ENCODE measurements at regions not wholly inside any gene's neighbourhood (a gene's known extent, or its start where the extent isn't known, plus 50 kb on each side); places are given as distances from the start of the nearest gene placed in this dataset.
"Not testable (repeated sequence)": the region's sequence is repeated elsewhere in the genome, so short reads cannot be mapped to it uniquely, and the experiment has no call there.

DNA sequence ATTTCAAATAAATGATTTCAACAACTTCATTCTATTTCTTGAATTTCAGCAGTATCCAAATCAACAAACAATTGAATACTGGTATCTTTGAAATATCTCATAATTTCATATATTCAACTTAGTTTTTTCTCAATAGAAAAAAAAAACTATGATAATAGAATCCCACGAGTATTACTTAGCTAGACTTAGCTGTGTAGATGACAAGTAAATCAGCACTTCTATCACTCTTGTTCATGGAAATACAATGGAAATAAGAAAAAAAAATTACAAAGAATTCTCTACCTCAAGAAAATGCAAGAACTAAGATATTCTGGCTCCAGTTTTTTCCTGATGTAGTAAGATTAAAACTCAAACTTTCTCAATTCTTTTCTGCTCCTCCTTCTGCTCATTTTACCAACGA, 256.2 kb upstream of the KYNU start:
- no peak for DNase-seq

DNA sequence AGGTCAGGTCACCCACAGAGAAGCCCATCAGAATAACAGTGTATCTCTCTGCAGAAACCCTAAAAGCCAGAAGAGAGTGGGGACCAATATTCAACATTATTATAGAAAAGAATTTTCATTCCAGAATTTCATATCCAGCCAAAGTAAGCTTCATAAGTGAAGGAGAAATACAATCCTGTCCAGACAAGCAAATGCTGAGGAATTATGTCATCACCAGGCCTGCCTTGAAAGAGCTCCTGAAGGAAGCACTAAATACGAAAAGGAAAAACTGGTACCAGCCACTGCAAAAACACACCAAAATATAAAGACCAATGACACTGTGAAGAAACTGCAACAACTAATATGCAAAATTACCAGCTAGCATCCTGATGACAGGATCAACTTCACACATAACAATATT, 260.0 kb upstream of the KYNU start:
- DNase-seq = no peak

DNA sequence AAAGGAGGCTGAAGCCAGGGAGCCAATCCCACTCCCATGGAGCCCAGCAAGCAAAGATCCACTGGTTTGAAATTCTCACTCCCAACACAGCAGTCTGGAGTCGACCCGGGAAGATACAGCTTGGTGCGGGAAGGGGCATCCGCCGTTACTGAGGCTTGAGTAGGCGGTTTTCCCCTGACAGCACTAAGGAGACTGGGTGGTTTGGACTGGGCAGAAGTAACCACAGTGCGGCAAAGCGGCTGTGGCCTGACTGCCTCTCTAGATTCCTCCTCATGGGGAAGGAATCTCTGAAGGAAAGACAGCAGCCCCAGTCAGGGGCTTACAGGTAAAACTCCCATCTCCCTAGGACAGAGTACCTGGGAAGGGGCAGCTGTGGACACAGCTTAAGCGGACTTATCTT, 261.6 kb upstream of the KYNU start:
- no peak for DNase-seq

DNA sequence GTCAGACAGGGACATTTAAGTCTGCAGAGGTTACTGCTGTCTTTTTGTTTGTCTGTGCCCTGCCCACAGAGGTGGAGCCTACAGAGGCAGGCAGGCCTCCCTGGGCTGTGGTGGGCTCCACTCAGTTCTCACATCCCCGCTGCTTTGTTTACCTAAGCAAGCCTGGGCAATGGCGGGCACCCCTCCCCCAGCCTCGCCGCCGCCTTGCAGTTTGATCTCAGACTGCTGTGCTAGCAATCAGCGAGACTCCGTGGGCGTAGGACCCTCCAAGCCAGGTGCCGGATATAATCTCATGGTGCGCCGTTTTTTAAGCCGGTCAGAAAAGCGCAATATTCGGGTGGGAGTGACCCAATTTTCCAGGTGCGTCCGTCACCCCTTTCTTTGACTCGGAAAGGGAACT, 264.3 kb upstream of the KYNU start:
- DNase-seq = not testable (repeated sequence)

DNA sequence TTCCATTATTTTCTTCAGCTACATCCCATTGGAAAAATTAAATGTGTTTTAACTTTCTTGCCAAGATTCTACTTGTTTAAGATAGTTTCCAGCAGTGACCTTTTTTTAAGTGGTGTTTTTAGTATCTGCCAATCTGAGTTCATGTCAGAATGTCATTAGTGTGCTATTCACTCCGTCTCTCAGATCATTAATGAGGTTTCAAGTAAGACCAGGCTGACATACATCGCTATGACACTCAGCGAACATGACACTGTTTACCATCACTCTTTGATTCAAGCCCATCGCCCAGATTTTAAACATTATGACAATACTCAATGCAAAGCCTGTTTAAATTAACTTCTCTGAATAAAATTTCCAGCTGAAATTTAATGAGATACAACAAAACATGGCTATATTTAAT, 272.0 kb upstream of the KYNU start:
- no peak for DNase-seq

DNA sequence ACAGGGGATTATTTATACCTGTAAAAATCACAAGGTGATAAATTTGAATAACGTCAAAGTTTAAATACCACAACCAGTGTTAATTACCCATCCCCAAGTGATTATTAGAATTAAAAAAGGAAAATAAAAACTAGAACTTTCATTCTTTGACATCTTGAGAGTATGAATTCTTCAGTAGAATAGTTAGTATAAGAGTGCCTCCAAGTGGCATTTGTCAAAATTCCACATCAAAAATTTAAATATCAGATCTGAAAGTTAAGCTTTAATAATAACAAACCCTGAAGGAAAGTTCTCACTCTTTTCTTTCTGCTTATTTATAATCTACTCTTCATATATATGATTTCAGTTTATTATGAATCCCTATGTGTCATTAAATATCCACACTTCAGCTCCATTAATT, 273.7 kb upstream of the KYNU start:
- DNase-seq = no peak

DNA sequence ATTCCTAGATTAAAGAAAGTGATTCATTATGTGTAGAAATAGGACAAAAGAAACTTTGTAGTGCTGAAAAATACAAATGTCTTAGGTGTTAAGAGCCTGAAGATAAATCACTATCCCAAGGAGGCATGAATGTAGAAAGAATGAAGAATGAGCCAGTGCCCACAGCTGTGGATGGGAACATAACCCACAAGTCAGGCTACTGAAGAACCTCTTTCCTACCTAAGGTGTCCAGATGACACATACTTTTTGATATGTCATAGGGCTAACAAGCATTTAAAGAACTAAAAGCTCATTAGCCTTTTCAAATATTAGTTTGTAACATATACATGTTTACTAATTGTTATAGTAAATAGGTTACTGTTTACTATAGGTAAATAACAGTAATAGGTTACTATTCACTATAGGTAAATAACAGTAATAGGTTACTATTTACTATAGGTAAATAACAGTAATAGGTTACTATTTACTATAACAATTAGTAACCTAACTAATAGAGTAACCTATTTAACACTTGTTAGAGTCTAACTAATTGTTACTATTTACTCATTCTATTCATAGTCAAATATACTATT, 275.0 kb upstream of the KYNU start:
- DNase-seq = no peak

DNA sequence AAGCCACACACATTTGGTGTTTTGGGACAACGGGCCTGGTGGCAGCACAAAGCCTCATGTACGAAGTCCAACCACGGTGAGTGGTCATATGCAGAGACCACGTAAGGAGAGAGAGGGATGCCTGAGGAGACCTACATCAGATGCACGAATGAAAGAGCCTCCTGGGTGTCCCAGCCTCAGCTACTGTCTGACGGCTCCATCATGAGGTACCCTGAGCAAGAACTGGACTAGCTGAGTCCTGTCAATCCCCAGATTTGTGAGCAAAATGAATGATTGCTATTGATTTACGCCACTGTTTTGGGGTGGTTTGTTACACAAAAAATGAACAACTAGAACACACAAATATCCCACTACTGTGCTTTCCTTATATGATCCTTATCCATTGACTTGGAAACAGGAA, 275.7 kb upstream of the KYNU start:
- DNase-seq = no peak

DNA sequence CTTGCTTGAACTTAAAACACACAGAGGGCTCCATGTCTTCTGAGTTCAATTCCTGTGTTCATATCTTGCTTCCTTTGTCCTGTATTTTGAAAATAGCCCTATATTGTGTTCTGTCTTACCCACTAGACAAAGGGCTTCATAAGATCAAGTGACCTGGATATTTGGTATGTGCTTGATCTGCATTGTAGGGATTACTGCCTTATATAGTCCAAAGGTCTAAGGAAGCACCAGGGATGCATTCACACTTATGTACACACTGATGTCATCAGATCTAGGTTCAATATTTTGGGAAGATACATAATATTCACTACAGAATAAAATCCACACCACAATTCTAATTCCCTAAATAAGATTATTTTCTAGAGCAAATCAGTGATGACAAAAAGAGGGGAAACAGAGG, 278.0 kb upstream of the KYNU start:
- no peak for DNase-seq

DNA sequence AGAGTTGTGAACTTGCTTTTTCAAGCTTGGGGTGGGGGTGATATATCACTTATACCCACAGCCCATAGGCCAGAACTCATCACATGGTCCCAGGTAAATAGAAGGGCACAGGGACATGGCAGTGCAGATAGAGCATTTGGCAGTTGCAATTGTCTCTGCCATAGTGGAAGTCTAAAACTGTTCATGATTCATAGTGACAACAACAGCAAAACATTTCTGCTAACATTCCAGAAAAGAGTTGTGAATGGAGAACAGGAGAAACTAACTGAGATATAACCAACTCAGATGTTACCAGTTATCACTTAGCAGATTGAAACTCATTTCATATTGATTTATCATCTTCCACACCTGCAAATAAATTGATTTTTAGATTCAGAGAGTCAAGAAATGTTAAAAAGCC, 278.6 kb upstream of the KYNU start:
- DNase-seq = no peak

DNA sequence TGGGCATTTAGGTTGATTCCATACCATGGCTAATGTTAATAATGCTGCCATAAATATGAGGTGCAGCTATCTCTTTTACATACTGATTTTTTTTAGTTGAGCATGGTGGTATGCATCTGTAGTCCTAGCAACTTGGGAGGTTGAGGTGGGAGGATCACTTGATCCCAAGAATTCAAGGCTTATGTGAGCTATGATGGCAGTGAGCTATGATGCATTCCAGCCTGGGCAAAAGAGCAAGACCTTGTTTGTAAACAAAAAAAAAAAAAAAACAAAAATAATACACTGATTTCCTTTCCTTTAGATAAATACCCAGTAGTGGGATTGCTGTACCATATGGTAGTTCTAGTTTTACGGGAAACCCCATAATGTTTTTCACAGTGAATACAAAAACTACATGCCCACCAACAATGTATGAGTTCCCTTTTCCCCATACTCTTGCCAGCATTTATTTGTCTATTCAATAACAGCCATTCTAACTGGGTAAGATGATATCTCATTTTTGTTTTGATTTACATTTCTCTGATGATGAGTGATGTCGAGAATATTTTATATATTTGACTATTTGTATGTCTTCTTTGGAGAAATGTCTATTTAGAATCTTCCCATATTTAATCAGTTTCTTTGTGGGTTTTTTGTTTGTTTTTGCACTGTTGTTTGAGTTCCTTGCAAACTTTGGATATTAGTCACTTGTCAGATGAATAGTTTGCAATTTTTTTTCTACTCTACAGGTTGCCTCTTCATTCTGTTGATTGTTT, 281.0 kb upstream of the KYNU start:
- DNase-seq = no peak

DNA sequence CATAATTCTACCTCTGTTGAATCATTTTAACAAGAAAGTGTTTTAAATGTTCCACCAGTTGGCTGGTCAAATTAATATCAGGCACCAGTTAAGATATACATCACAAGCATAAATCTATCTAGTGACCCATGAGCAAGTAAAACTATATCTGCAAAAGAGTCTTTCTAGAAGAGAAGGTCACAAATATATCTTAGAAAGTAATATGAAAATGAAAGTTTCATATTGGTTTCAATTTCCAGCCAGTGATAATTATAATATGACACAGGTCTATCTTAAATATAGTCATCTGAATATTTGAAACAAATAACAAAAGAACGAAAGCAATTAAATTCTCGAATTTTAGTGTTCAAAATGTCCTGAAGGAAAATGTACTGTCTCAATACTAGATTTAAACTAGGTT, 282.5 kb upstream of the KYNU start:
- no peak for DNase-seq

DNA sequence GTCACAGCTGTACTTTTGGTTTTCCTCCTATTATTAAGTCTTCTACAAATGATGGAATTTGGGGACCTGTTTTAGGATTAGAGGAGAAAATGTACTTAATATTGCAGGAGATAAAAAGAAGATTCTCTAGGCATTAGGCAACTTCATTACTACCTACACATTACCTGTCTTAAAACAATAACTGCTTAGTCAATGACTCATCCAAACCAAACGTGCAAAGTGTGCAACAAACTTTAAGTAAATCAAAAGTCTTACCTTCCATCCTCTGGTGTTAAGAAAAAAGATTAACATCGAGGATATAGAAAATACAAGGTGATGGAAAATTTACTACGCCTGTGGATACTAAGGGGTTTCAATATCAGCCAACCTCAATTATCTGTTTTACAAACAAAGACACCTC, 285.3 kb upstream of the KYNU start:
- DNase-seq = no peak

DNA sequence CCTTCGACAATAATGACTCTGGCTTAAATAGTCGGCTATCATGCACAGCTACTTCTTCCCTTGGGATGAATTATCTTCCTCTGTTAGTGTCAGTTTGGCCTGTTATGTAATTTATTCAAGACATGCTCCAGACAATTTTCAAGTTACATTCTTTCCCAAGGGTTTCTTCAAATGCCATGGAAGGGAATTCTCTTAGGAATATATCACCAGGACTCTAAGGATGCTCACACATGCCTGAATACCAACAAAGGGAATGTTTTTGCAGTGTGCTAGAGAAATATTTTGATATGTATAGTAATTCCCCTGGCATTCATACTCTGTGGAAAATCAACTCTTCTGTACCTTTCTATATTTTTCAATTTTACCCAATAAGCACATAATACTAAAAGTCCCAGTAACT, 286.0 kb upstream of the KYNU start:
- DNase-seq = no peak

DNA sequence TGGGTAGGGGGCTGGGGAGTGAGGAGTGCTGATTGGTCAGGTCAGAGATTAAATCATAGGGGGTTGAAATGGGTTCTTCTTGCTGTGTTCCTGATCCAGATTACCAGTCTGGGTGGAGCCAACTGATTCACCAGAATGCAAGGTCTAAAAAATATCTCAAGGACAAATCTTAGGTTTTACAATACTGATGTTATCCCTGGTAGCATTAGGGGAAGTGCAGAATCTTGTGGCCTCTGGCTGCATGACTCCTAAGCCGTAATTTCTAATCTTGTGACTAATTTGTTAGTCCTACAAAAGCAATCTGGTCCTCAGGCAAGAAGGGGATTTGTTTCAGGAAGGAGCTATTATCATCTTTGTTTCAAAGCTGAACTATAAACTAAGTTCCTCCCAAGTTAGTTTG, 289.2 kb upstream of the KYNU start:
- no peak for DNase-seq

DNA sequence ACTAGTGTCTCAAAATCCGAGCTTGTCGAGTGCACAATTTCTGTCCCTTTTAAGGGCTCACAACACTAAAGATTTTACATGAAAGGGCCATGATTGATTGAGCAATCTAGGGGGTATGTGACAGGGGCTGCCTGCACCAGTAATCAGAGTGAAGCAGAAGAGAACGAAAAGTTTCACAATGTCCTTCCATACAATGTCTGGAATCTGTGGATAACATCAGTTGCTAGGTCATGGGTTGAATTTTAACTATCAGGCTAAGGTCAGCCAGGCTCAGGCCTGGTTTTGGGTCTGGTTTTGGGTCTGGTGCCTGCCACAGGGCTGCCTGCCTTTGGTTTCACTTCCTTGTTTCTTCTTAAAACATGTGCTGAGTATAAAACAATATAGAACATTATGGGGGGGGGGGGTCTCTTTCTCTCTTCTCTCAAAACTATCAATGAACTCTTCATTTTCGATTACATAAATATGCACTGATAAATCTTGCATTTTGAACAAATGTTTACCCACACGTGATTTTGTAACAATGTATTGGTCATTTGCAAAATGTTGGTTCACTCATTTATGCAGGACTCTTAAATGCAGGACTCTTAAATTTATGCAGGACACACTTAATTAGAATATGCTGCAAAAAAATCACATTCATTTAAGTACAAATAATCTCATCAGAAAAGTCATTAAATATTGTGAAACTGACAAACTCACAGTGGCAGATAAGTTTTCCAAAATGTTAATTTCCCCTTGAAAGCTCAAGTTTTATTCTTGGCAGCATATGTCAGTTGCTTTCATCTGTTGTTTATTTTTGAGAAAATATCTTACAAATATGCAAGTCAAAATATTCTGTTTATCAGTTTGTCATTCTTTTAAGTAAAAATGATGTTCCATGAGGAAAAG, 290.5 kb upstream of the KYNU start:
- no peak for DNase-seq

DNA sequence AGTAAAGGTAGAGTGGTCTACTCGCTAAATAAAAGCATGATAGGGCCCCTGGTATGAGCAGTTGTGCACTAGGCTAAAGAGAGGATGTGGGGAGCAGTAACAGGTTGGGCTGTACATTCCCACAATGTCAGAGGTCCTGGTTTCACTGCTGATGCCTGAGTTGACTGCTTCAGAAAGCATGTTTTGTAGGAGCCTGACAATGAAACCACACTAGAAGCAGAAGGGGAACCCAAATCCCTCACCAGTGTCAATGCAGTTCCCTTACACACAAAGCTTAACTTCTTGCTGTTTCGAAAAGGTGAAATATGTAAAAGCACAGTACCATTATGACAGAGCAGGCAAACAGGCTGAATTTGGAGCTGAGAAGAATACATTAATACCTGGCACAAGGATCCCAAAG, 291.7 kb upstream of the KYNU start:
- no peak for DNase-seq

DNA sequence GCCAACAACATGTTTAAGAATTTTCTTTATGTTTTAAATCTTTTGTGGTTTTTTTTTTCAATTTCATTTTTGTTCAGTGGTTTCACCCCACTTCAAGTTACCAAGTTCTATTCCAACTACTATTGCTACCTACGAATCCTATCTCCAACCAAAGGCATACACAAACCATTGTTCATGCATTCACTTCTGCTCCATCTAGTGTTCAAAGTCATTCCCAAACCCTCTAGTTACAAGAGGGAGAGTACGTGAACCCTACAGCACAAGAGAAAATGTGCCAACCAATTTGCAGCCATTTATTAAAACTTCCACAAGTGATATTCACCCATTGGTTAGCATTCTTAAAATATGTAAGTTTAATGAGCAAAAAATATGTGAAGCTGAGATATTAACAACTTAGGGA, 295.1 kb upstream of the KYNU start:
- no peak for DNase-seq

DNA sequence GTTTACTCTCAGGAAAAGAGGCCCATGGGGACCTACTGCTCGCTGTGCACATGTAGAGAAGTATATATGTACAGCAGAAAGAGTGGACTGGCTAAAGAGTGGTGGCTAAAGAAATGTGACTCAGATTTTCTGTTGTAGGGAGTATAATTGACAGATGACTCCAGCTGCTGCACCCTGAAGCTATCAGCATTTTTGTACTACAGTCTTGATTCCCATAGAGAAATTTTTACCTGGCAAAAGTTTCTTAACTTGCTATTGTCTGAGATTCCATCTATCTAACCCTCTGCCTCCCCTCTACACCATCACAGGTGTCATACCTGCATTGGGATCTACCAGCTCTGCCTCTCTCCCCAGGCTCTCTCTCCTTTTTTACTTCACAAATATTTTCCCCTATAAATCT, 296.0 kb upstream of the KYNU start:
- DNase-seq = no peak

DNA sequence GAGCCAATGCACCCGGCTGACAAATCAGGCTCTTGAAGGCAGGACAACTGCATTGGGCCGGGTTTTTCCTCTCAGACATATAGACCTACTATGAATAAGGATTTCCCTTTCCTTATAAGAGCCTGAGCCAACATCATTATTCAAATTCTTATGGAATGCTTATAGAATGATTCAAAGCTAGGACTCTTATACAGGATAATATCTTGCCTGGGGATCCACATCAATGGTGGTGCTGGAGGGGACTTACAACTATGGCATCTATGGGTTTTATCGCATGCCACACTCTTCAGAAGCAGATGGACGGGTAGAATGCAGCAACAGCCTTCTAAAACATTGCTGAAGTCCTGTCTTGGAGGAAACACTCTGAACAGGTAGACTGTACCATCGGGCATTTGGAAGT, 296.8 kb upstream of the KYNU start:
- no peak for DNase-seq

DNA sequence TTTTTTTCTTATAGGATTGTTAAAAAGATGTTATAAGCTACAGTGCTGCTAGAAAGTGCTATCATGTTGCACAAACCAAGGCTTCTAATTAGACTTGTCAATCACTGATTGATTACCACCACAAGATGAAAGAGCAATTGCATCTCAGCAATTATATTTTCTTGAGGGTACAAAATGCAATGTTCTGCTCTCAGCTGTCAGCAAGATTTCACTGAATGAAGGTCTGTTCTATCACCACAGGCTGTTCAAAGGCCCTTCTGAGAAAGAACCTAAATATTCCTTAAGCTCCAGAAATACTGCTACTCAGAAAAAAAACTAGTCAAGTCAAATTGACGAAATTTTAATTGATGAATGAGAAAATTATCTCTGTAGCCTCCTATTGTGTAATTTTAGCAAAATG, 301.9 kb upstream of the KYNU start:
- no peak for DNase-seq

DNA sequence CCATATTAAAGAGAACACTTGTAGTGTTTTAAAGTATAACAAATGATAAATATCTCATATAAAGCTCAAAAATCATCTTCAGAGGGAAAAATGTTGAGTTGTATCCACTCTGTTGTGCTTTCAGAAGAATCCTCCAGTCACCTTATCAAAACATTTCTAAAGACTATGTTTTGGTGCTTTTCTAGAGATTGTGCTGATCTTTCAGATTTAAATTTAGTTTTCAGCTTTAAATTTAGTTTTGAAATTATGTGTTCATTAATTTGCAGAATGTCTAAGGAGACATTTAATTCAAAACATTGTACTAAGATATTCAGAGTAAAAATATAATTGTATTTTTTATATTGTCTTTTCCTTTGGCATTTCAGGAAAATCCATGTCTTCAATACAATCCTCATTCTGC, 303.1 kb upstream of the KYNU start:
- no peak for DNase-seq

DNA sequence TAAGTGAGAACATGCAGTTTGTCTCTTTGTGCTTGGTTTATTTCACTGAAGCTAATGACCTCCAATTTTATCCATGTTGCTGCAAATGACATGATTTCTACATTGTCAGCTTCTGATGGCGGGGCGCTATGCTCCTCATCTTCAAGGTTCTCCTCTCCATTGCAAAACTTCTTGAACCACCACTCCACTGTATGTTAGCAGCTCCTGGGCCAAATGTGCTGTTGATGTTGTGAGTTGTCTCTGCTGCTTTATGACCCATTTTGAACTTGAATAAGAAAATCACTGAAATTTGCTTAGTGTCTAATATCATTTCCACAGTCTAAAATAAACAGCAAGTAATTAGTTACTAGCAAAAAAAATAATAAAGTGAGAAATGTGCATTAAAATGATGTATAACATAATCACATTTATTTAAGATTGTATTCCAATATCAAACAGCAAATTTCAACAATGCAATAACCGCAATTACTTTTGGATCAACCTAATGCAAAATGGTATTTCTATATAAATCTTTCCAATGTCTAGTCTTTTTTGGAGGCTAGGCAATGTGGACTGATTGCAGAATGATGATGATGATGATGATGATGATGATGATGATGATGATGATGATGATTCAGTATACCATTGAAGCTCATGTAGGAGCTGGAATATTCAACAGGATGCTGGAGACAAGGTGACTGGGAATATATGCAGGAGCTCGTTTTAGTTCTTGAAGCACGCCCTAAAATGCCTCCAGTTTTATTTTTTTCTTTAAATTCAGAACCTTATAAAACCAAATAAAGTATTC, 304.9 kb upstream of the KYNU start:
- no peak for DNase-seq
